ENCODE measurements at regions not wholly inside any gene's neighbourhood (a gene's known extent, or its start where the extent isn't known, plus 50 kb on each side); places are given as distances from the start of the nearest gene placed in this dataset.

DNA sequence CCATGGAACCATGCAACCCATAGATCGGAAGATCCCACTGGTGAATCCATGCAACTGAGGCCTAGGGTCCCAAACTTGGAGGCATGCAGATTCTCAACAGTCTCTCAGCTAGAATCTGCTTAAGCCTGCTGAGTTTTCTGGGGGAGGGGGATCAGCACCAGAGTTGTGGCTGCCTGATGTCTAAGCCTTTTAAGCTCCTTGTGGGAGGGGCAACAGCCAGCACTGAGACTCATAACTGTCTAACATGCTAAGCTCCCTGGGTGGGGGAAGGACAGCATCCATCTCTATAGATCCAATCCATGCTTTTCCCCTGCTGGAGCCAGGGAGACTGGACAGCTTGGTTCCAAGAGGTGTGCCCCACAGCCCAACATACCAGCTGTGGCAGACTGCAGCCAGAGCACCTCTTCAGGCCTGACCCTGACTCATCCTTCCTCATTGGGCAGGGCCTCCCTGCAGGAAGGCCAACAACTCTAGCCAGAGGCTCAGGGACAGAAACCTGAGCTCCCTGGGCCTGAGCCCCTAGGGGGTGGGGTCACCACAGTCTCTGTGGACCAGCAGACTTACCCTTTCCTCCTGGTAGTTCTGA is 300.1 kb upstream of the SLC7A11 start (continued):
- TF ChIP-seq, protein P1, sequence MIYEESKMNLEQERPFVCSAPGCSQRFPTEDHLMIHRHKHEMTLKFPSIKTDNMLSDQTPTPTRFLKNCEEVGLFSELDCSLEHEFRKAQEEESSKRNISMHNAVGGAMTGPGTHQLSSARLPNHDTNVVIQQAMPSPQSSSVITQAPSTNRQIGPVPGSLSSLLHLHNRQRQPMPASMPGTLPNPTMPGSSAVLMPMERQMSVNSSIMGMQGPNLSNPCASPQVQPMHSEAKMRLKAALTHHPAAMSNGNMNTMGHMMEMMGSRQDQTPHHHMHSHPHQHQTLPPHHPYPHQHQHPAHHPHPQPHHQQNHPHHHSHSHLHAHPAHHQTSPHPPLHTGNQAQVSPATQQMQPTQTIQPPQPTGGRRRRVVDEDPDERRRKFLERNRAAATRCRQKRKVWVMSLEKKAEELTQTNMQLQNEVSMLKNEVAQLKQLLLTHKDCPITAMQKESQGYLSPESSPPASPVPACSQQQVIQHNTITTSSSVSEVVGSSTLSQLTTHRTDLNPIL (CRISPR knock-in tag; IDR thresholded peaks at IDR 0.05; ENCODE audit: low read depth): no peak
- no peak for TF ChIP-seq ZC3H10 (CRISPR knock-in tag; IDR thresholded peaks at IDR 0.05)
- TF ChIP-seq BACH2 (CRISPR knock-in tag; IDR thresholded peaks at IDR 0.05; ENCODE audit: borderline replicate concordance): no peak
- TF ChIP-seq ZFP30 (CRISPR knock-in tag; IDR thresholded peaks at IDR 0.05): no peak
- TF ChIP-seq ZNF8 (CRISPR knock-in tag; IDR thresholded peaks at IDR 0.05): no peak

DNA sequence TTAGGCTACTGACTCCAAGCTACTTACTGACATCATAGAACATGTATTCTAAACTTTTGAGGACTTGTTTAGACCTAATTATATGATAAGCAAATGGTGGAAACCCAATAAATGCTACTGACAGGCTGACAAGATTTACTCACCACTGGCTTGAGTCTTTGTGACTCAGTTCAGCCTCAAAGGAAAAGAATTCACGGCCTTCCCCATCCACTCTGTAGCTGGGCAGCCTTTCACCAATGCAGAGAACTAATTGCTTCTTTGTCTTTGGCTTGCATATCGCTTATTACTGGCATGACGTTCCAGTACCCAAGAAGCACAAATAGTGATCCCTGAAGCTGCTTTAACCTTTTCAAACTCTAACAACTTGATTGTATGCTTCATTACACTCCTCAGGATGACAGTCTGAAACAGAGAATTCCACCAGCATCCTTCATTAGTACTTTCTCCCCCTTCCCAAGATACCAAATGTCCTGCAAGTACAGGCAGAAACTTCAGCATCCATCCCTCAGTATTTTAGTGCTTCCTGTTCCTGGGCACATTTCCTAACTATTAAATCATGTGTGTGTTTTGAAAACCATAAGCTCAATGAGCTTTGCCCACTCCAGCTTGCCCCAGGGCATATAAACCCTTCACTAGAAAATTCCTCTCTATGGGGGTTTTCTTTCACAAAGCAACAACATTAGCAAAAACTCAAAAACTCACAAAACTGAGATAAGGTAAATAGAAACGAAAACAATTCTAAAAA is 298.1 kb upstream of the SLC7A11 start:
- no peak; the same call in 2 of the 3 replicates for ATAC-seq
- TF ChIP-seq SNAI2 (CRISPR knock-in tag; IDR thresholded peaks at IDR 0.05): no peak
- TF ChIP-seq RARB (CRISPR knock-in tag; IDR thresholded peaks at IDR 0.05): no peak
- TF ChIP-seq ZFP30 (CRISPR knock-in tag; IDR thresholded peaks at IDR 0.05): no peak
- TF ChIP-seq, protein P1 (CRISPR knock-in tag; IDR thresholded peaks at IDR 0.05; ENCODE audit: low read depth): no peak
- no peak for TF ChIP-seq OSR1 (CRISPR knock-in tag; IDR thresholded peaks at IDR 0.05)
- no peak for TF ChIP-seq CSDC2 (CRISPR knock-in tag; IDR thresholded peaks at IDR 0.05)
- TF ChIP-seq, protein P2, sequence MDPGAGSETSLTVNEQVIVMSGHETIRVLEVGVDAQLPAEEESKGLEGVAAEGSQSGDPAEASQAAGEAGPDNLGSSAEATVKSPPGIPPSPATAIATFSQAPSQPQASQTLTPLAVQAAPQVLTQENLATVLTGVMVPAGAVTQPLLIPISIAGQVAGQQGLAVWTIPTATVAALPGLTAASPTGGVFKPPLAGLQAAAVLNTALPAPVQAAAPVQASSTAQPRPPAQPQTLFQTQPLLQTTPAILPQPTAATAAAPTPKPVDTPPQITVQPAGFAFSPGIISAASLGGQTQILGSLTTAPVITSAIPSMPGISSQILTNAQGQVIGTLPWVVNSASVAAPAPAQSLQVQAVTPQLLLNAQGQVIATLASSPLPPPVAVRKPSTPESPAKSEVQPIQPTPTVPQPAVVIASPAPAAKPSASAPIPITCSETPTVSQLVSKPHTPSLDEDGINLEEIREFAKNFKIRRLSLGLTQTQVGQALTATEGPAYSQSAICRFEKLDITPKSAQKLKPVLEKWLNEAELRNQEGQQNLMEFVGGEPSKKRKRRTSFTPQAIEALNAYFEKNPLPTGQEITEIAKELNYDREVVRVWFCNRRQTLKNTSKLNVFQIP (CRISPR knock-in tag; IDR thresholded peaks at IDR 0.05; ENCODE audit: borderline replicate concordance, low read depth): no peak
- TF ChIP-seq, protein P3, sequence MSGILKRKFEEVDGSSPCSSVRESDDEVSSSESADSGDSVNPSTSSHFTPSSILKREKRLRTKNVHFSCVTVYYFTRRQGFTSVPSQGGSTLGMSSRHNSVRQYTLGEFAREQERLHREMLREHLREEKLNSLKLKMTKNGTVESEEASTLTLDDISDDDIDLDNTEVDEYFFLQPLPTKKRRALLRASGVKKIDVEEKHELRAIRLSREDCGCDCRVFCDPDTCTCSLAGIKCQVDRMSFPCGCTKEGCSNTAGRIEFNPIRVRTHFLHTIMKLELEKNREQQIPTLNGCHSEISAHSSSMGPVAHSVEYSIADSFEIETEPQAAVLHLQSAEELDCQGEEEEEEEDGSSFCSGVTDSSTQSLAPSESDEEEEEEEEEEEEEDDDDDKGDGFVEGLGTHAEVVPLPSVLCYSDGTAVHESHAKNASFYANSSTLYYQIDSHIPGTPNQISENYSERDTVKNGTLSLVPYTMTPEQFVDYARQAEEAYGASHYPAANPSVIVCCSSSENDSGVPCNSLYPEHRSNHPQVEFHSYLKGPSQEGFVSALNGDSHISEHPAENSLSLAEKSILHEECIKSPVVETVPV (CRISPR knock-in tag; IDR thresholded peaks at IDR 0.05): no peak
- no peak for TF ChIP-seq GLIS3 (CRISPR knock-in tag; IDR thresholded peaks at IDR 0.05)
- TF ChIP-seq, protein P4, sequence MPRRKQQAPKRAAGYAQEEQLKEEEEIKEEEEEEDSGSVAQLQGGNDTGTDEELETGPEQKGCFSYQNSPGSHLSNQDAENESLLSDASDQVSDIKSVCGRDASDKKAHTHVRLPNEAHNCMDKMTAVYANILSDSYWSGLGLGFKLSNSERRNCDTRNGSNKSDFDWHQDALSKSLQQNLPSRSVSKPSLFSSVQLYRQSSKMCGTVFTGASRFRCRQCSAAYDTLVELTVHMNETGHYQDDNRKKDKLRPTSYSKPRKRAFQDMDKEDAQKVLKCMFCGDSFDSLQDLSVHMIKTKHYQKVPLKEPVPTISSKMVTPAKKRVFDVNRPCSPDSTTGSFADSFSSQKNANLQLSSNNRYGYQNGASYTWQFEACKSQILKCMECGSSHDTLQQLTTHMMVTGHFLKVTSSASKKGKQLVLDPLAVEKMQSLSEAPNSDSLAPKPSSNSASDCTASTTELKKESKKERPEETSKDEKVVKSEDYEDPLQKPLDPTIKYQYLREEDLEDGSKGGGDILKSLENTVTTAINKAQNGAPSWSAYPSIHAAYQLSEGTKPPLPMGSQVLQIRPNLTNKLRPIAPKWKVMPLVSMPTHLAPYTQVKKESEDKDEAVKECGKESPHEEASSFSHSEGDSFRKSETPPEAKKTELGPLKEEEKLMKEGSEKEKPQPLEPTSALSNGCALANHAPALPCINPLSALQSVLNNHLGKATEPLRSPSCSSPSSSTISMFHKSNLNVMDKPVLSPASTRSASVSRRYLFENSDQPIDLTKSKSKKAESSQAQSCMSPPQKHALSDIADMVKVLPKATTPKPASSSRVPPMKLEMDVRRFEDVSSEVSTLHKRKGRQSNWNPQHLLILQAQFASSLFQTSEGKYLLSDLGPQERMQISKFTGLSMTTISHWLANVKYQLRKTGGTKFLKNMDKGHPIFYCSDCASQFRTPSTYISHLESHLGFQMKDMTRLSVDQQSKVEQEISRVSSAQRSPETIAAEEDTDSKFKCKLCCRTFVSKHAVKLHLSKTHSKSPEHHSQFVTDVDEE (CRISPR knock-in tag; IDR thresholded peaks at IDR 0.05): no peak
- no peak for TF ChIP-seq TOX (CRISPR knock-in tag; IDR thresholded peaks at IDR 0.05; ENCODE audit: borderline replicate concordance)
- TF ChIP-seq ZC3H10 (CRISPR knock-in tag; IDR thresholded peaks at IDR 0.05): no peak
- no peak for TF ChIP-seq PPARA (CRISPR knock-in tag; IDR thresholded peaks at IDR 0.05; ENCODE audit: borderline replicate concordance)
- TF ChIP-seq TCF4 (CRISPR knock-in tag; IDR thresholded peaks at IDR 0.05; ENCODE audit: borderline replicate concordance): no peak
- no peak for TF ChIP-seq ISL1 (CRISPR knock-in tag; IDR thresholded peaks at IDR 0.05)
- TF ChIP-seq ZNF70 (CRISPR knock-in tag; IDR thresholded peaks at IDR 0.05): no peak
- no peak for TF ChIP-seq ZFP3 (CRISPR knock-in tag; IDR thresholded peaks at IDR 0.05)
- TF ChIP-seq ZNF565 (CRISPR knock-in tag; conservative IDR thresholded peaks at IDR 0.05; ENCODE audit: low read depth): no peak
- TF ChIP-seq, protein P5, sequence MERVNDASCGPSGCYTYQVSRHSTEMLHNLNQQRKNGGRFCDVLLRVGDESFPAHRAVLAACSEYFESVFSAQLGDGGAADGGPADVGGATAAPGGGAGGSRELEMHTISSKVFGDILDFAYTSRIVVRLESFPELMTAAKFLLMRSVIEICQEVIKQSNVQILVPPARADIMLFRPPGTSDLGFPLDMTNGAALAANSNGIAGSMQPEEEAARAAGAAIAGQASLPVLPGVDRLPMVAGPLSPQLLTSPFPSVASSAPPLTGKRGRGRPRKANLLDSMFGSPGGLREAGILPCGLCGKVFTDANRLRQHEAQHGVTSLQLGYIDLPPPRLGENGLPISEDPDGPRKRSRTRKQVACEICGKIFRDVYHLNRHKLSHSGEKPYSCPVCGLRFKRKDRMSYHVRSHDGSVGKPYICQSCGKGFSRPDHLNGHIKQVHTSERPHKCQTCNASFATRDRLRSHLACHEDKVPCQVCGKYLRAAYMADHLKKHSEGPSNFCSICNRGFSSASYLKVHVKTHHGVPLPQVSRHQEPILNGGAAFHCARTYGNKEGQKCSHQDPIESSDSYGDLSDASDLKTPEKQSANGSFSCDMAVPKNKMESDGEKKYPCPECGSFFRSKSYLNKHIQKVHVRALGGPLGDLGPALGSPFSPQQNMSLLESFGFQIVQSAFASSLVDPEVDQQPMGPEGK (CRISPR knock-in tag; IDR thresholded peaks at IDR 0.05; ENCODE audit: borderline replicate concordance): no peak

Data from SK-N-SH treated with all-trans-retinoic acid at 6 μM for 48 hours (cell line).